ENCODE measurements at regions not wholly inside any gene's neighbourhood (a gene's known extent, or its start where the extent isn't known, plus 50 kb on each side); places are given as distances from the start of the nearest gene placed in this dataset.

GRCh38 chr9:104388071-104388470 lies 116.0 kb upstream of the OR13F1 start:
- TF ChIP-seq POLR2A (IDR thresholded peaks at IDR 0.05) (no peak), CTCF (IDR thresholded peaks at IDR 0.05) (no peak)

All from esophagus squamous epithelium (tissue), 4 donors.